Loucy (cell line): ENCODE measurements at regions not wholly inside any gene's neighbourhood (a gene's known extent, or its start where the extent isn't known, plus 50 kb on each side); places are given as distances from the start of the nearest gene placed in this dataset.

Experiments
- H2AFZ ChIP-seq: fragments of 200-600 bp; sonication (generic); 2 replicates; pipeline ENCODE4 v1.6.0; 2016; ENCODE audit warnings: antibody characterized with exemption, mild to moderate bottlenecking, low read length, moderate library complexity
- H3F3A ChIP-seq: fragments of 200-600 bp; 2 replicates; pipeline ENCODE4 v1.6.0; 2016; ENCODE audit warnings: antibody characterized with exemption, low read depth, mild to moderate bottlenecking
- H3K27me3 ChIP-seq: fragments of 200-600 bp; sonication (generic); 2 replicates; pipeline ENCODE4 v1.6.1; 2014; ENCODE audit warnings: low read length, mild to moderate bottlenecking; ENCODE audit not compliant: insufficient read depth, poor library complexity, severe bottlenecking
- H3K36me3 ChIP-seq: fragments of 200-600 bp; sonication (generic); 2 replicates; pipeline ENCODE4 v1.6.1; 2016; ENCODE audit warnings: low read length; ENCODE audit not compliant: insufficient read depth
- H3K4me1 ChIP-seq: fragments of 200-600 bp; sonication (generic); 2 replicates; pipeline ENCODE4 v1.5.1; 2014; ENCODE audit warnings: low read length, mild to moderate bottlenecking; ENCODE audit not compliant: insufficient read depth, poor library complexity, severe bottlenecking
- H3K4me2 ChIP-seq: fragments of 200-600 bp; sonication (generic); 2 replicates; pipeline ENCODE4 v1.6.0; 2014; ENCODE audit warnings: antibody characterized with exemption, low read length, low read depth, mild to moderate bottlenecking; ENCODE audit not compliant: poor library complexity, severe bottlenecking
- H3K4me3 ChIP-seq: fragments of 200-600 bp; sonication (generic); 2 replicates; pipeline ENCODE4 v1.5.1; 2014; ENCODE audit warnings: low read length, mild to moderate bottlenecking, mixed read lengths; ENCODE audit not compliant: poor library complexity, severe bottlenecking
- H3K79me2 ChIP-seq: fragments of 200-600 bp; sonication (generic); 2 replicates; pipeline ENCODE4 v1.6.1; 2014; ENCODE audit warnings: low read length; ENCODE audit not compliant: insufficient read depth
- H3K9ac ChIP-seq: fragments of 200-600 bp; sonication (generic); 2 replicates; pipeline ENCODE4 v1.6.0; 2014; ENCODE audit warnings: mild to moderate bottlenecking, low read depth, low read length, moderate library complexity; ENCODE audit not compliant: poor library complexity, severe bottlenecking
- H3K9me2 ChIP-seq: fragments of 200-600 bp; sonication (generic); replicated peaks from 2 replicates; pipeline ENCODE4 v1.6.1; 2016; ENCODE audit warnings: low read depth, low read length, mixed read lengths
- H3K9me3 ChIP-seq: fragments of 200-600 bp; sonication (generic); 2 replicates; pipeline ENCODE4 v1.6.1; 2014; ENCODE audit warnings: mild to moderate bottlenecking, antibody characterized with exemption, low read length, low read depth; ENCODE audit not compliant: insufficient read depth
- H4K20me1 ChIP-seq: fragments of 200-600 bp; sonication (generic); 2 replicates; pipeline ENCODE4 v1.6.0; 2014; ENCODE audit warnings: antibody characterized with exemption, low read length, mild to moderate bottlenecking; ENCODE audit not compliant: insufficient read depth, poor library complexity, severe bottlenecking
- EZH2phosphoT487 ChIP-seq: fragments of 200-600 bp; IDR thresholded peaks from 2 replicates; pipeline ENCODE4 v1.6.1; 2018; ENCODE audit warnings: antibody characterized with exemption, mild to moderate bottlenecking, moderate library complexity, borderline replicate concordance
- TF ChIP-seq, protein P1 (sequence below): fragments of 200-600 bp; sonication (generic); conservative IDR thresholded peaks from 2 replicates; pipeline ENCODE4 v1.5.1; 2014; ENCODE audit warnings: mild to moderate bottlenecking, antibody characterized with exemption, low read length

DNA sequence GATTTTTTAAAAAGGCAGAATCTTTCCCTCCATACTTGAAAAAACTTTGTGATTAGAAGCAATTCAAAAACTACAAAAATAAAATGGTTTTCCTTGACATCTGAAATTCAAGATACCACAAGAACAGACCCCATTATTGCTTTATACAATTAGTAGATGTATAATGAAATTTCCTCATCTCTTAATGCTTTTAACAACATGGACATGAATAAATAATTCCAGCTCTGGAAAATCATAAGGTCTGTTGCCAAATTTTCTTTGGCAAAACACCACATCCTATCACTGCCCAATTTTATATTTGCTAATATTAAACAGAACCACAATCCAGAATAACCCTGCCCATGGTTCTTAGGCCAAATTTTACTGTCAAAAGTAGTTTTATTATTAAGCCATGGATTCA lies 1543.6 kb upstream of the MIR17HG start:
- Histone ChIP-seq H2AFZ (no peak overlapping the region), H3K9me2 (no peaks in the 10 kb centered on the region), H3K79me2 (no peaks in the 10 kb centered on the region), H3K27me3 (no peaks in the 10 kb centered on the region), H3K9me3 (no peaks in the 10 kb centered on the region), H3K36me3 (no peaks in the 10 kb centered on the region), H3K4me1 (no peaks in the 10 kb centered on the region), H3K4me2 (no peak overlapping the region), H3K4me3 (no peak overlapping the region), H3F3A (no peaks in the 10 kb centered on the region), H3K9ac (no peak overlapping the region), H4K20me1 (no peaks in the 10 kb centered on the region)
- TF ChIP-seq, protein P1, sequence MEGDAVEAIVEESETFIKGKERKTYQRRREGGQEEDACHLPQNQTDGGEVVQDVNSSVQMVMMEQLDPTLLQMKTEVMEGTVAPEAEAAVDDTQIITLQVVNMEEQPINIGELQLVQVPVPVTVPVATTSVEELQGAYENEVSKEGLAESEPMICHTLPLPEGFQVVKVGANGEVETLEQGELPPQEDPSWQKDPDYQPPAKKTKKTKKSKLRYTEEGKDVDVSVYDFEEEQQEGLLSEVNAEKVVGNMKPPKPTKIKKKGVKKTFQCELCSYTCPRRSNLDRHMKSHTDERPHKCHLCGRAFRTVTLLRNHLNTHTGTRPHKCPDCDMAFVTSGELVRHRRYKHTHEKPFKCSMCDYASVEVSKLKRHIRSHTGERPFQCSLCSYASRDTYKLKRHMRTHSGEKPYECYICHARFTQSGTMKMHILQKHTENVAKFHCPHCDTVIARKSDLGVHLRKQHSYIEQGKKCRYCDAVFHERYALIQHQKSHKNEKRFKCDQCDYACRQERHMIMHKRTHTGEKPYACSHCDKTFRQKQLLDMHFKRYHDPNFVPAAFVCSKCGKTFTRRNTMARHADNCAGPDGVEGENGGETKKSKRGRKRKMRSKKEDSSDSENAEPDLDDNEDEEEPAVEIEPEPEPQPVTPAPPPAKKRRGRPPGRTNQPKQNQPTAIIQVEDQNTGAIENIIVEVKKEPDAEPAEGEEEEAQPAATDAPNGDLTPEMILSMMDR = no peak
- no peak for TF ChIP-seq EZH2phosphoT487

DNA sequence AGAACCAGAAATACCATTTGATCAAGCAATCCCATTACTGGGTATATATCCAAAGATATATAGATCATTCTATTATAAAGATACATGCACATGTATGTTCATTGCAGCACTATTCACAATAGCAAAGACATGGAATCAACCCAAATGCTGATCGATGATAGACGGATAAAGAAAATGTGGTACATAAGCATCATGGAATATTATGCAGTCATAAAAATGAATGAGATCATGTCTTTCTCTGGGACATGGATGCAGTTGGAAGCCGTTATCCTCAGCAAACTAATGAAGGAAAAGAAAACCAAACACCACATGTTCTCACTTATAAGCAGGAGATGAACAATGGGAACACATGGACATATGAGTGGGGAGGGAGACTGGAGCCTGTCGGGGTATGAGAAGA lies 1540.9 kb upstream of the MIR17HG start:
- Histone ChIP-seq H3K4me3 (no peak overlapping the region), H4K20me1 (no peaks in the 10 kb centered on the region), H3K9ac (no peak overlapping the region), H3K9me3 (no peaks in the 10 kb centered on the region), H3K36me3 (no peaks in the 10 kb centered on the region), H3K4me1 (no peaks in the 10 kb centered on the region), H3K27me3 (no peaks in the 10 kb centered on the region), H3K79me2 (no peaks in the 10 kb centered on the region), H2AFZ (no peak overlapping the region), H3K9me2 (no peaks in the 10 kb centered on the region), H3K4me2 (no peak overlapping the region), H3F3A (no peaks in the 10 kb centered on the region)
- TF ChIP-seq, protein P1 = no peak
- no peak for TF ChIP-seq EZH2phosphoT487

DNA sequence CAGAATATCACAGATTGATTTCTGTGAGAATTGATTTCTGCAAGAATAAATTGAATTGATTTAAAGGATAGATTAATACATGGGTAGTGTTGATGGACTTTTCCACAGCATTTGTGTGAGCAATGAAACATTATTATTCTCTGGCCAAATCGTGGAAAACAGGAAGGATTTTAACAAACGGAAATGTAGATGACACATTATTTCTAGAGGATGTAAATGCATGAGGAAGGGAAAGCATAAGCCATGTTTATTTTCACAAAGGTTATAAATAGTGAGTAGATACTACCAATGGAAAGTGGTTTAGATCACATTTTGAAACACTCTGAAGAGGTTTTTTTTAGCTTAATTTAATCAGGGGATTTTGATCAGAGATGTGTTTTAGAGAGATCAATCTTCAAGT lies 1534.6 kb upstream of the MIR17HG start:
- Histone ChIP-seq H3F3A (no peaks in the 10 kb centered on the region), H3K4me2 (no peak overlapping the region), H3K36me3 (no peaks in the 10 kb centered on the region), H3K4me3 (no peak overlapping the region), H3K27me3 (no peaks in the 10 kb centered on the region), H4K20me1 (no peaks in the 10 kb centered on the region), H3K9me2 (no peaks in the 10 kb centered on the region), H3K9ac (no peak overlapping the region), H3K9me3 (no peaks in the 10 kb centered on the region; the same call in 1 of the 2 replicates), H3K4me1 (no peaks in the 10 kb centered on the region), H3K79me2 (no peaks in the 10 kb centered on the region), H2AFZ (no peak overlapping the region)
- TF ChIP-seq, protein P1 = no peak
- no peak for TF ChIP-seq EZH2phosphoT487
